GM23248 (cell line): ENCODE measurements at regions not wholly inside any gene's neighbourhood (a gene's known extent, or its start where the extent isn't known, plus 50 kb on each side); places are given as distances from the start of the nearest gene placed in this dataset.
A peak's percentile ranks its signal among the peaks of the same experiment; 100 is the strongest.

Experiments used
- DNase-seq: peaks from one replicate; pipeline ENCODE4 v3.0.0-alpha.2; 2015
- H2AFZ ChIP-seq: fragments of 200-600 bp; sonication (generic); 2 replicates; pipeline ENCODE4 v1.6.1; 2016; ENCODE audit warnings: antibody characterized with exemption
- H3F3A ChIP-seq: fragments of 200-600 bp; sonication (generic); 2 replicates; pipeline ENCODE4 v1.6.1; 2016; ENCODE audit warnings: mild to moderate bottlenecking, antibody characterized with exemption, mixed run types; ENCODE audit not compliant: insufficient read depth
- H3K27ac ChIP-seq: fragments of 200-600 bp; sonication (generic); 2 replicates; pipeline ENCODE4 v1.5.1; 2016; ENCODE audit warnings: mild to moderate bottlenecking
- H3K27me3 ChIP-seq: fragments of 200-600 bp; sonication (generic); replicated peaks from 2 replicates; pipeline ENCODE4 v1.6.1; 2016; ENCODE audit warnings: mild to moderate bottlenecking; ENCODE audit not compliant: insufficient read depth
- H3K36me3 ChIP-seq: fragments of 200-600 bp; sonication (generic); 2 replicates; pipeline ENCODE4 v1.6.1; 2016; ENCODE audit warnings: low read depth, mild to moderate bottlenecking
- H3K4me1 ChIP-seq: fragments of 200-600 bp; sonication (generic); 2 replicates; pipeline ENCODE4 v1.6.1; 2016; ENCODE audit warnings: mild to moderate bottlenecking; ENCODE audit not compliant: insufficient read depth
- H3K4me2 ChIP-seq: fragments of 200-600 bp; sonication (generic); one replicate; pipeline ENCODE4 v1.6.1; 2016; ENCODE audit warnings: mild to moderate bottlenecking; ENCODE audit not compliant: unreplicated experiment
- H3K4me3 ChIP-seq: fragments of 200-600 bp; sonication (generic); 2 replicates; pipeline ENCODE4 v1.5.1; 2016; ENCODE audit warnings: mild to moderate bottlenecking
- H3K79me2 ChIP-seq: fragments of 200-600 bp; sonication (generic); 2 replicates; pipeline ENCODE4 v1.6.1; 2016; ENCODE audit warnings: mild to moderate bottlenecking; ENCODE audit not compliant: insufficient read depth
- H3K9ac ChIP-seq: fragments of 200-600 bp; sonication (generic); 2 replicates; pipeline ENCODE4 v1.6.1; 2016; ENCODE audit warnings: mild to moderate bottlenecking
- H3K9me2 ChIP-seq: fragments of 200-600 bp; sonication (generic); 2 replicates; pipeline ENCODE4 v1.6.1; 2016; ENCODE audit warnings: mixed run types, mild to moderate bottlenecking, moderate library complexity; ENCODE audit not compliant: insufficient read depth
- H3K9me3 ChIP-seq: fragments of 200-600 bp; sonication (generic); one replicate; pipeline ENCODE4 v1.6.1; 2017; ENCODE audit warnings: low read depth
- H4K20me1 ChIP-seq: fragments of 200-600 bp; sonication (generic); 2 replicates; pipeline ENCODE4 v1.6.0; 2016; ENCODE audit not compliant: insufficient read depth
- EZH2 ChIP-seq: fragments of 200-600 bp; sonication (generic); IDR thresholded peaks from 2 replicates; pipeline ENCODE4 v1.6.1; 2018; ENCODE audit warnings: antibody characterized with exemption, mild to moderate bottlenecking; ENCODE audit not compliant: insufficient read depth, poor library complexity, severe bottlenecking
- EZH2phosphoT487 ChIP-seq: fragments of 200-600 bp; sonication (generic); IDR thresholded peaks from 2 replicates; pipeline ENCODE4 v1.6.1; 2018; ENCODE audit warnings: antibody characterized with exemption, moderate library complexity, mild to moderate bottlenecking, low read depth; ENCODE audit not compliant: insufficient read depth
- WGBS, 2 experiments: methylation state at CpG; one replicate each; pipeline ENCODE4 v1.1.6; 2015 to 2017; ENCODE audit warnings: low lambda C conversion rate in 2 of 2, low coverage in 1 of 2; ENCODE audit errors: missing lambda C conversion rate in 2 of 2; 5-methylcytosine and 5-hydroxymethylcytosine counted together
- in situ Hi-C: fragments of 300-500 bp; cut with MboI; formaldehyde crosslinking; loops from 2 replicates; pipeline ENCODE4 v1.15.0; 2020

- in situ Hi-C loops = no loop called here
- H3K9ac ChIP-seq = no peak overlapping the region
- H3F3A ChIP-seq = no peaks in the 10 kb centered on the region
- H3K27ac ChIP-seq = no peak overlapping the region
- no peaks in the 10 kb centered on the region for H3K9me2 ChIP-seq
- no peaks in the 10 kb centered on the region for H3K9me3 ChIP-seq
- no peak for TF ChIP-seq EZH2
- no peak overlapping the region for H3K4me2 ChIP-seq
- no peaks in the 10 kb centered on the region for H4K20me1 ChIP-seq
- no peaks in the 10 kb centered on the region for H3K36me3 ChIP-seq
- 58 to 64% methylated on average over 4 of the region's 4 CpGs for WGBS, 2 experiments
- no peak for DNase-seq
- no peaks in the 10 kb centered on the region for H3K79me2 ChIP-seq
- H2AFZ ChIP-seq = no peak overlapping the region
- no peaks in the 10 kb centered on the region for H3K4me1 ChIP-seq
- no peaks in the 10 kb centered on the region for H3K27me3 ChIP-seq
- H3K4me3 ChIP-seq = no peak overlapping the region
These were observed 220.8 kb downstream of the RAB38 start for GRCh38 chr11:87954476-87954875.

GRCh38 chr11:87942786-87943185 lies 232.5 kb downstream of the RAB38 start:
- Histone ChIP-seq H2AFZ (no peak overlapping the region), H3K9me2 (no peaks in the 10 kb centered on the region), H3K36me3 (no peaks in the 10 kb centered on the region), H3K9ac (no peak overlapping the region), H3K9me3 (no peaks in the 10 kb centered on the region), H3K79me2 (no peaks in the 10 kb centered on the region), H3F3A (no peaks in the 10 kb centered on the region), H4K20me1 (no peaks in the 10 kb centered on the region), H3K4me3 (no peak overlapping the region), H3K4me1 (no peaks in the 10 kb centered on the region), H3K27me3 (0 out of 2 replicates have a peak, but pooled peaks cover 3% of the 10 kb centered on the region), H3K4me2 (no peak overlapping the region), H3K27ac (no peak overlapping the region)
- WGBS, 2 experiments = 4 to 9% methylated on average over 4 of the region's 4 CpGs
- DNase-seq = no peak
- TF ChIP-seq EZH2phosphoT487 = no peak
- no peak for TF ChIP-seq EZH2
- in situ Hi-C loops = no loop called here

GRCh38 chr11:87934182-87934581 lies 241.1 kb downstream of the RAB38 start:
- H3F3A ChIP-seq = no peaks in the 10 kb centered on the region
- no peak overlapping the region for H3K27ac ChIP-seq
- H3K4me1 ChIP-seq = no peaks in the 10 kb centered on the region
- H4K20me1 ChIP-seq = no peaks in the 10 kb centered on the region
- H3K4me3 ChIP-seq = no peak overlapping the region
- H3K9me2 ChIP-seq = no peaks in the 10 kb centered on the region
- H3K79me2 ChIP-seq = no peaks in the 10 kb centered on the region
- no peak for TF ChIP-seq EZH2
- TF ChIP-seq EZH2phosphoT487 = no peak
- H3K9ac ChIP-seq = no peak overlapping the region
- no peaks in the 10 kb centered on the region for H3K27me3 ChIP-seq
- H3K4me2 ChIP-seq = no peak overlapping the region
- DNase-seq = no peak
- WGBS, 2 experiments = 23 to 24% methylated on average over 2 of the region's 2 CpGs
- H3K36me3 ChIP-seq = no peaks in the 10 kb centered on the region
- H3K9me3 ChIP-seq = no peaks in the 10 kb centered on the region
- H2AFZ ChIP-seq = no peak overlapping the region
- in situ Hi-C loops = no loop called here

GRCh38 chr11:87926250-87926970 lies 248.8 kb downstream of the RAB38 start:
- H3K9me3 ChIP-seq = no peaks in the 10 kb centered on the region
- no peaks in the 10 kb centered on the region for H3K27me3 ChIP-seq
- in situ Hi-C loops = no loop called here
- H3F3A ChIP-seq = 0 out of 2 replicates have a peak, but pooled peaks cover 4% of the 10 kb centered on the region
- no peaks in the 10 kb centered on the region for H3K36me3 ChIP-seq
- no peak overlapping the region for H2AFZ ChIP-seq
- H3K9ac ChIP-seq = no peak overlapping the region
- no peak overlapping the region for H3K4me3 ChIP-seq
- DNase-seq = peak; percentile 94
- peaks cover 8% of the 10 kb centered on the region for H3K4me1 ChIP-seq
- H3K27ac ChIP-seq = peak overlapping the region; percentile 17; the same call in 1 of the 2 replicates
- H4K20me1 ChIP-seq = no peaks in the 10 kb centered on the region
- H3K79me2 ChIP-seq = no peaks in the 10 kb centered on the region
- H3K4me2 ChIP-seq = no peak overlapping the region
- WGBS, 2 experiments = 17 to 26% methylated on average over 5 of the region's 5 CpGs
- TF ChIP-seq EZH2 (no peak), EZH2phosphoT487 (no peak)
- no peaks in the 10 kb centered on the region for H3K9me2 ChIP-seq
